Activated T-cell treated with anti-CD3 and anti-CD28 coated beads for 4 hours (primary cell): ENCODE measurements at regions not wholly inside any gene's neighbourhood (a gene's known extent, or its start where the extent isn't known, plus 50 kb on each side); places are given as distances from the start of the nearest gene placed in this dataset.
"Not testable (repeated sequence)": the region's sequence is repeated elsewhere in the genome, so short reads cannot be mapped to it uniquely, and the experiment has no call there.

Source experiments
- DNase-seq: peaks from one replicate; pipeline ENCODE4 v3.0.0-alpha.2; 2020

DNA sequence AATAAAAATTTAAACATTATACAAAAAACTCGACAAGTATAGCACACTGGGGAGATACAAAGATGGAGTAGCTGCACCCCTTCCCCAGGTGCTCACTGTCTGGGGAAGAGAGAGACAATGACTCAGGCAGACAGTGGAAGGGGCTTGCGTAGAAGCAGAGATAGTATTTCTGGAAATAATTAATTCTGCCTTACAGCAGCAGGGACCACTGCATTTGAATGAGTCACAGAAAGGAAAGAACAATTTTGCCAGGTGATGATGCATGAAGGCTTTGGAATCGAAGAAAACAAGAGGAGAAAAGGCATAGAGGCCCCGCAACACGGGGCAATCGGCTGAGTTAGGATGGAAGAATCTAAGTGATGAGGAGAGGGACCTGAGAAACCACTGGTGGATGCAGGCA, 447.4 kb downstream of the EFNB2 start:
- no peak for DNase-seq

DNA sequence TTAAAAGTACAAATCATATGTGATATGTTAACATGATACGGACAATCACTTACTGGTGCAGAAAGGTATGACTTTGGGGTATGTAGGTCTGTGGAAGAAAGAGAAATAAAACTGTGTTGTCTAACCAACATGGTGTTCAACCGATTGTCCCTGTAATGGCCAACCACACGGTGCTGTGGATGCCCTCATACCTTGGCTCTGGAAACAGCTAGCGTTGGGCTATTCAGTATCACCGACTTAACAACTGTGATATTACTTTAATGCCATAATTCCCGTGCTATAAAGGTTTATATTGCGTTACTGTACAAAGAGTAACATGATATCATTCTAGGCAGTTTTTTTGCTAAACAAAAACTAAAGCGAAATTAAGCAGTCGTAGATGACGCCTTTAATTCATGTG, 448.3 kb downstream of the EFNB2 start:
- no peak for DNase-seq

DNA sequence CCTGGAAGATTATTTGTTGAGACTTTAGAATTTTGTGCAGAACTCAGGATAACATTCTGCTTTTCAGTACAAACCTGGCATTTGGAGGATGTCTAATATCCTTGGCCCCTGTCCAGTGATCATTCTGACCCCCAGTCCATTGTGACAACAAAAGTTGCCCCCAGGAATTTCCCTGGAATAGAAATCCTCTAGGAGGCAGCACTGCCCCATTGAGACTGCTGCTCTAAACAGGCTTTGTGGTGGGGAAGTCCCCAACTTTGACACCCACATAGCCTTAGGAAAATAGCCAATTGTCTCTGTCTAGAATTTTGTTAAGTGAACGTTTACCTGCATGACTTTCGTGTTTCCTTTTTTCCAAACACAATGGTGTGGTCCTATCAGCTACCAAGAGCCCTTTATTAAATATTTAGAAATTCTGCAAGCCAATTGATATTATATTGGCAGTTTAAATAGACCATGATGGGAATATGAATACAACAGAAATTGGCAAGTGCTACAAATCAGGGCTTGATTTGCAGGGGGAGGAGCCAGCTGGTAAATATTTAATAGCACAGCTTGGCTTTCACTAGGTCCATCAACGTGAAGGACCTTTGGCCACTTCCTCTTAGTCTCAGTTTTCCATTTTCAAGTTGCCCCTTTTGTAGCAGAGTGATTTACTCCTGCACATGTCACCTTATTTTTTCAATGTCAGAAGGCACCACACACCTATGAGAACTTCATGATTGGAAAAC, 451.7 kb downstream of the EFNB2 start:
- DNase-seq: no peak

DNA sequence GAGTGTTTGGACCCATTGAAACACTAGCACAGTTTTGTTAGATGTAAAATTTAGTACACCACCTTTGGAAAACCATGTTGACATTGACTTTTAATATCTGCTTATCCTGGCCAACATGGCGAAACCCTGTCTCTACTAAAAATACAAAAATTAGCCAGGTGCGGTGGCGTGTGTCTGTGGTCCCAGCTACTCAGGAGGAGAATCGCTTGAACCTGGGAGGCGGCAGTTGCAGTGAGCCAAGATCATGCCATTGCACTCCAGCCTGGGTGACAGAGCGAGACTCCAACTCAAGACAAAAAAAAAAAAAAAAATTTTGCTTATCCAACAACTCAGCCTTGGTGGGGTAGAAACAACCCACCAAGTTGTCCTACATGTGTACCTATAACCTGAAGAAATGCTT, 454.2 kb downstream of the EFNB2 start:
- DNase-seq: not testable (repeated sequence)

DNA sequence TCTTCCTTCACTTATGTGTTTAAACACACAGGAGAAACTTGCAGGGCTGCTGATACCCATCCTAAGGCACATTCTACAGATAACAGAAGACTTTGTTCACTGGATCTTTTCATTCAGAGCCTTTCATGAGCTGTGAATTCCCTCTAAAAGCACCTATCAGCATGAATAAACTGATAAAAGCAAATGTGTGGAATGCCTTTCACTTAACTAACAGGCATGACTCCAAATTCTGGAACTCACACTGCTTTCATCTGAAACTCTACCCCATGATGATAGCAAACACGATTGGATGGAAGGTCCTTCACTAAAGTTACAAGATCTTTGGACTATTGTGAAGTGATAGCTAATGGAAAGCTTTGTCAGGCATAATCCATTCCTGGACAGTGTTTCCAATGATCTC, 457.3 kb downstream of the EFNB2 start:
- DNase-seq: no peak

DNA sequence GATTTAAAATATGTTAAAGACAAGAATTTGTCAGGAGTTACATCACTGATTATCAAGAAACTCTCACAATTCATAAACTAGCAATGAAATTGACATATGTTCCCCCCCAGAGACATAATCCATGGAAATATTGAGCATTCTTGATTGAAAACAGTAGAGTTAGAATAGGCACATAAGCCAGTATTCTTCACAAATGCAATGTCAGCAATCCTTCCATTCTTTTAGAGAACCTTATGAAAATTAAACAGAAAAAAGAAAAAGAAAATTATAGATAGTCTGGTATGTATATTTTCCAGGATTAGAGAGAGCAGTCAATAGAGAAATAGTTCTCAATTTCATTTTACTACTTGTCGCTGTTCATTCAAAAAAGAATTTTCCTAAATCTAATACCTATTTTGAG, 458.4 kb downstream of the EFNB2 start:
- no peak for DNase-seq

DNA sequence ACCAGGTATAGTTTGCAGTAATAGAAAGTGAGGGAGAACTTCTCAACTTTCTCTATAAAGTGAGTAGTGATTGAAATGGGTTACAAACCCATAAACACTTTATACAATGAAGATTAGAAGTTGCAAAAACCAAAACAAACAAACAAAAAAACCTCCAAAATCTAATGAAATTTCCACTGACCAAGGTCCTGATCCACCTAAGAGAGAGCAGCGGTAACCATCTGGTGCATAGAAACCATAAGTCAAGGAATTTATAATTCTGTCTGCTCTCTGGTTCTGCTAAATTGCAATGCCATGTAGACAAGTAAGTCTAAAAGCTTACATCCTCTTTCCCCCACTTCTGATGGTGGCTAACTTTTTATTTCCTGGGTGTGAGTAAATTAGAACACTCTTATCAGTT, 463.4 kb downstream of the EFNB2 start:
- DNase-seq: no peak

DNA sequence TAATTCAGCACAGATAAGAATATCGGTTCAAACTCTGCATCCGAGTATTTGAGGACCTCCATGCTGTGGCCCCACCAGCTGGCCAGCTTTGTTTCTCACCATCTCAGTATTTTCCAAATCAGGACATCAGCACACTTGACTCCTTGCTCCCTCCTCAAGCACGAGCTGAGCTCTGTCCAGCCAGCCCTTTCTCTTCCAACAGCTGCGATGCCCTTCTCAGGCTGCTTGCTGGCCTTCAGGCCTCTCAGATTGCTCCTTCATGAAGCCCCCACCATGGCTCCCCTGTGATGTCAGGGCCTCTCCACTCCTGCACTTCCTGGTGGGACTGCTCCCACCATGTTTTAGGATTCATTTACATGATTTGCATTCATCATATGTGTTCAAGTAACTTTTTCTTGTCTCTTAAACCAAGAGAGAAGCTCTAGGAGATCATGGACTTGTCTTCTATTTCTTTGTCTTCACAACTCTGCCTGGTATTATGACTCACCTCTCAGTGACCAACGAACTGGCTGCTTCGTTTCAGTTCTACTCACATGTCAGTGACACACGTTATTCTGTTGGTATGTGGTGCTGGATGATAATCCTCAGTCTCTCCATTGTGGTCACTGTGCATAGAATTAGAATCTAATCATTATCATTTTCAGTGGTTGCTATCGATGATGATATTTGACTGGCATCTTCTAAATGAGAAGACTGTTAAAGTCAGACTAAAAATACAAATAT, 471.7 kb downstream of the EFNB2 start:
- no peak for DNase-seq

DNA sequence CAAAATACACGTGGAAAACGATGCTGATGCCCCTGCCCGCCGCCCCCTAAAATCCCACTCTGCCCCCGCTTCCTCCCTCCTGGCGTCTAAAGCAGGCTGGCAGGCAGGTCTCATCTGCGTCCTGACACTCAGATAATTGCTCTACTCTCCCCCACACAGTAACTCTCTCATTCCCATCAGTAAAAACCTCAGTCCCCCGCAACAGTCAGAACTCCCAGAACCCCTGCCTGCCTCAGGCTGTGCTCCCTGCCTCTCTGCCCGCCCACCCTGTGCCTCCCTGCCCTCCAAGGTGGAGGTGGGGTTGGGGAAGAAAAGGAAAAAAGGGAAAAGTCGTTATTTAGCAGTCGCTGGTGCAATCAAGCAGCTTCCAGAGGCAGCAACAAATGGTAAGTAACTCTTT, 473.7 kb downstream of the EFNB2 start:
- no peak for DNase-seq

DNA sequence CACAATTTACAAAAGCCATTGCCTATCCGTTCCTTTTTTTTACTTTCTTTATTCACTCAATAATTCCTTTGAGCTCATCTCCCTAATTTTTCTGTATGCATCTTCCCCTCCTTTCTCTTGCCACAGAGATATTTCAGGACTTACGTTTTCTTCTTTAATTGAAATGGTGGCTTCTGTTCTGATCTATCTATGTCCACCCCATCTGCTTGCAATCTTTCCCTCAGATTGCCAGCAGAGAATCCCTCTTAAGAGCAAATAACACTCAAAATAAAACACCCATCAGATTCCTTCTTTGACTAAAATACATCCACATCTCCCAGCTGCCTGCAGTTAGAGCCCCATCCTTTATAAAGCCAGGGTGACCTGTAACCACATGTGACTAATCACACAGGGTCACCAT, 478.6 kb downstream of the EFNB2 start:
- no peak for DNase-seq

DNA sequence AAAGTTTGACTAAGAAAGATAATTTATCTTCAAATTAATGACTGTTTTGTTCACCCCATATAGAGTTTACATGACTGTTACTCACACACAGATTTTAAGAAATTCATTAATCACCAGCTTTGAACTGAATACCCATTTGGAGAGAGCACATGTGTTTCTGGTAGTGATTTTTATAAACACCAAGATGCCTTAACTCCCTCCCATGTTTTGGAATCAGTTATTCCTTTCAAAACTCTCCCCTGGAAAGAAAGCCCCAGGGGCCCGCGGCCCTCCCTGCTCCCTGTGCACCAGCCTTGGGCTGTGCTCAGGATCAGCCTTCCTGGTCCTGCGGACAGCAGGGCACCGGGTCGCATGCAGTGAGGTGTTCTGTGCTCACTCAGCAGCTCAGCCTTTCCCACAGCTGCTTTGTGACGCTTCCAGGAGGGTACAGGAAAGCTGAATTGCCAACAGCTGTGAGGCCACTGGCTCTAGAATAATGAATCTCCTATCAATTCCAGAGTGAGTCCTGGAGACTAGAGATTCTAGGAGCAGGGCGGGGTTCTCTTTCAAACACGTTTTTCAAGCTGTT, 483.2 kb downstream of the EFNB2 start:
- DNase-seq: no peak

DNA sequence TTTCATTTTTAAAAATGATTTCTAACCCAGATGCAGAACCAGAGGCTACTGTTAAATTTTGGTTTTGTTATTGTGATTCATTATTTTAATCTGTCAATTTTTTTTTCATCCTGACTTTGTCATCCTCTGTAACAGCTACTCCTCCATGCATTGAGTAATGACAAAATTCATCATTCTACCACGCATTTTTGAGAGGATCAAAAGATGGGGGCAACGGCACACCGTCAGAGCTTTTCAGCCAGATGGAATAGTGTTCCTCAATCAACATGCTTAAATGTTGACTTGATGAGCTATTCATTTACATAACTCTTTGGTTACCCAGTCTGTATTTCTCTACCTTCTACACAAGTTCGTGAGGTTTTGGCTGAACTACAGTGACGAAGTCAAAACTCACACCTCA, 486.3 kb downstream of the EFNB2 start:
- DNase-seq: no peak

DNA sequence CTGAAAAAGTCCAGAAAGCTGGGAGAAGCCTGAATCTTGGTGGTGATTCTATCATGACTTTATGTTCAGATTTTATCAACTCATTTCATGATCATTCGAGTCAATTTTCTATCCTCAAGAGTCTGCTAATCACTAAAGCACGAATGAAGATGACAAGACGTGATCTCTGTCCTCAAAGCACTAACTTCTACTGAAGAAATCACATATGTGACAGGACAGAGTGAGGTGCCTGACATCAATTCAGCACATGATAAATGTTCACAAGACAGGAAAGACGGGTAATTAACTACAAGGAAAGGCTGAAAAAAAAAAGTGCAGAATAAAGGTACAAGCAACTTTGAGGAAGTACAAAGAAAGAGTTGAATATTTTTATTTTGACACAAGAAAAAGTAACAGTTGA, 487.1 kb downstream of the EFNB2 start:
- no peak for DNase-seq

DNA sequence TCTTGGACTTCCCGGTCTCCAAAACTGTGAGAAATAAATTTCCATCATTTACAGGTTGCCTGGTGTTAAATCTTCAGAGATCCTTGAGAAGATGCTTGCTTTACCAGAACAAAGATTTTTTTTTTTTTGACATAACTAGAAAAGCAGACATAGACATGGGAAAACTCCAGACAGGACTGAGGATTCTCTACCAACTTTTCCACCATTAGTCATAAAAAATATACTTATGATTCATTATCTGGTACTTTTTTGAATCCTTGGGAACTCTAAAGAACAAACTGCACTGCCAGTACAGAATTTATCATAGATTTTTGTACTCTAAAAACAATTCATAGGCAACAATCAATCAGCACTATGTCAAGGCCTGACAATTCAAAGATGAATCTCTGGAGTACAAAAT, 487.6 kb downstream of the EFNB2 start:
- no peak for DNase-seq

DNA sequence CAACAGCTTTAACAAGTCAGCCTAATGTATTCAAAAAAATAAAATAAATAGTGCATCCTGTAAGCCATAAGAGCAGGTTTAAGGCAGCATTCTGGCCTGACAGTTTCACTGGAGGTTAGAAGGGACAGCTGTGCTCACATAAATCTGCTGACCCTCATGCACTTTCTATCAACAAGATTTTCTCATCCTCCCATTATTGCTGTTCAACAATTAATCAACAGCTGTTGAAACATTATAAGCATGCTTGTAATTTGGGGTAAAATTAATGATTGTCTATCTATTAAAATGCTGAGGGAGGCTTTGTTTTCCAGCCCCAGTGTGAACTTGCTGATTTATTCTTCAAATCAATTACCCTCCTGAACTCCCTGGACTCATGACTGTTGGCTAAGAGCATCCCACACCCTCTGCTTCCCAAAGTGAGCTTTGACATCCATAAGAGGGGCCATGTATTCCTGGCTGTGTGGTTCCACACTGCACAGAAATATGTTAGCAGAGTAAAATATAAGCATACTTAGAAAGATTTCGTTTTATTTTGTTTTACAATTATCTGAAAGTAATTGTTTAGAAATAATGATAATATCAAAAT, 492.4 kb downstream of the EFNB2 start:
- no peak for DNase-seq

DNA sequence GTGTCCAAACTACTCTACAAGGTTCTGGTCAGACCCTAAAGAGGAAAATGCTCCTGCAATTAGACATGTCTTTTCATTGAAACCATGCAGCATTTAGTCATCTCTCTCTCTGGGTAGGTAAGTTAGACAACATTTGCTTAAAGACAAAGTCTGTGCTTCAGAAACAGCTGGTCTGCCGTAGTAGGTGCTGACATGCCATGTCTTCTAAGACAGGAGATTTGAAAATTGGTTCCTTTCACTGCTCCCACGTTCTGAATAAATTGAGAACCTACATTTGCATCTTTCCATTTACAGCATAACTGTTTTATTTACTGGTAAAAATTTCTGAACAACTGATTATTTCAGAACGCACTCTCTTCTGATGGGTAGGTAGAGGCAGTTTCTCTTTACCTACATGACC, 494.0 kb downstream of the EFNB2 start:
- no peak for DNase-seq

DNA sequence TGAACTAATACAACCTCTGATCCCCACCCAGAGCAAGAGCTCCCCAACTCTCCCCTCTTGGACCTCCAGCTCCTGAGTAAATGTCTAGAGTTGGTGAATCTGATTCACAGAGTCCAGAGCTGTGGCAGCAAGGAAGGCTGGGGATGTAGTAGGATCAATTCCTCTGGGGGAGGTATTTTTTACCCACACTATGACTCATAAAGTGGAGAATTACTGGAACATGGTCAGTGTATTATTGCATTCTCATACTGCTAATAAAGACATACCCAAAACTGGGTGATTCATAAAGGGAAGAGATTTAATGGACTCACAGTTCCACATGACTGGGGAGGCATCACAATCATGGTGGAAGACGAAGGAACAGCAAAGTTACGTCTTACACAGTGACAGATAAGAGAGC, 496.7 kb downstream of the EFNB2 start:
- DNase-seq: no peak

DNA sequence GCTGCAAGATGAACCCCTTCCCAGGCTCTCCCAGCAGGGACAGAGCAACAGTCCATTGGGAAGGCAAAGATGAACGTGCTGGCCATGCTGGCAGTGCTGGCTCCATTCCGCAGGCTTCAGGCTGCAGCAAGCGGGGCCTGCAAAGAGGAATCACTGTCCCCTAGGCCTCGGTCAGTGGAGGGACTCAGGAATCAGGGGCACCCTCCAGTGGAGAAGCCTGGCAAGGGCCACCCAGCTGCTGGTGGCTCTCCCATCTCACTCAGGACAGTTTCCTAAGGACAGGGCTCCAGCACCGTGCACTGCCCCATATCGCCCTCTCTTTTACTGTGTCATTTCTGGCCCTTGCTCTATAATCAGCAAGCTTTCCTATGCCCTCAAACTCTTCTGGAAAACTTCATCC, 498.6 kb downstream of the EFNB2 start:
- no peak for DNase-seq

DNA sequence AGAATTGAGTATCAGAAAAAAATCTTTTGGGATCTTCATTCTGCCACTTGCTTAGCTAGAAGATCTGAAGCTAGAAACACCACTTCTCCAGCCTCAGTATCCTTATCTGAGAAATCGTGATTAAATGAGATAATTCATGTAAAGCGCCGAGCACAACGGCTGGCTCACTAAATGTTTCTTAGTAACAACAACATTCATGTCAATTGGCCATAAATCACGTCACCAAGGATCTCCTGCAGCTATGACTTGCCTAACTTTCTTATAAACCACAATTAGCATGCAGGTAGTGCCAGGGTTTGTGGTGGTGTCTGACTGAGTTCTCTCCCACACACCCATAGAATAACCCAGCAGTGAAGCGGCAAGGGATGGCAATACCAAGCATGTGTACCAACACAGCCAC, 501.3 kb downstream of the EFNB2 start:
- no peak for DNase-seq

DNA sequence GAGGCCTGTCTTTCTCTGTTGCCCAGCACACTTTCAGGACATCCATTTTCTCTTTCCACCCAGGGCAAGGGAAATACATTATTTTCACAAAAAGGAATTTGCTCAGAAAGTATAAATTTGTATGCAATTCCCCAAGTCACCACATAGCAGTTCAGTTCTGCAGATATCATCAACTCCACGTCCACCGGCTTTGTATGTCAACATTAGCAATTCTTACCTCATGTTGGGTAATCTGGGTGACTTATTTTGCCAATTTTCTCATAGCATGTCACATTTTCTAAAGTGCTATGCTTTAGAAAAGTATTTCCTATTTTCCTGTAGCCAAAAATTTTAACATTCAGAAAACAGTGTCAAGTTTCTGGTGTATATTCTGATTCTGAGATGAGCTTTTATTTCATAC, 501.8 kb downstream of the EFNB2 start:
- no peak for DNase-seq

DNA sequence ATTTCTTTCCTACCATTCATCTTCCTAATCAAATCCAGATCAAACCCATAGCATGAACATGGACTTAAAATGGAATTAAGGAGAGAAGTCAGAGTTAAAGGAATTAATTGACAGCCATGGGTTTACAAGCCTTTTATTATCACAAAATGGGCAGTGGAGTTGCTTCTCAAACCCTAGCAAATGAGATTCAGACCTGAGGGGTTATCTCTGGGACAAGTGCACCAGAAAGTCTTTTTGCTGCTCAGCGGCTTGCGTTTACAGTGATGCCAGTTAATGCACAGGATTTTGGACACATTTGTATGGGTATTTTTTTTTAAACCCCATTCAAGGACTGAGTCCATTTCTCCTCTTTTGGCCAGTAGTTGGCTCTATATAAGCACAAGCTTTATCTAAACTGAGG, 503.0 kb downstream of the EFNB2 start:
- no peak for DNase-seq

DNA sequence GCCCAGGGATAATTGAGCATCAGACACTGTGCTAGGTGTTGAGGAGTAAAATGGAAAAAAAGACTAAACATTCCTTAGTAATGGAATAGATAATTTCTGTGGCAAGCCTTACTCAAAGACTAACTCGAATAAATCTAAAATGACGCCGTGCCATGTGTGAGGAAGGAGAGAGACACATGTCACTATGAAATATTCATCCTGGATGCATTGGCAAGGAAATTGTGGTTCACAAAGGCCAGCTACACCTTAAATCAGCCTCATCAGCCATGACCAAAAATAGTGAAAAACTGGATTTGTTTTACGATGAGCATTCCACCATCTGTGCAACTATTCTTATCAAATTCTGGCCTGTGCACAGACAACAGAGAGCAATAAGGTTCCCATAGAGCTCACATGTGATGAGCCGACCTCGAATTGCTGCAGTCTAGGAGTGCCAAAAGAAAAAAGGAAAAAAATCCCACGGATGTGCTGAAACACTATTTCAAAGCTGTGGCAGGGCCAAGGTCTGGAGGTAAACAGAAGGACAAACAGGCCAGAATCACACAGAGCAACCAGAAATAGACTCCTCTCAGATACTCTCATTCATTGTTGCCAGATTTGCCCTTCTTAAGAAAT, 505.7 kb downstream of the EFNB2 start:
- DNase-seq: no peak

DNA sequence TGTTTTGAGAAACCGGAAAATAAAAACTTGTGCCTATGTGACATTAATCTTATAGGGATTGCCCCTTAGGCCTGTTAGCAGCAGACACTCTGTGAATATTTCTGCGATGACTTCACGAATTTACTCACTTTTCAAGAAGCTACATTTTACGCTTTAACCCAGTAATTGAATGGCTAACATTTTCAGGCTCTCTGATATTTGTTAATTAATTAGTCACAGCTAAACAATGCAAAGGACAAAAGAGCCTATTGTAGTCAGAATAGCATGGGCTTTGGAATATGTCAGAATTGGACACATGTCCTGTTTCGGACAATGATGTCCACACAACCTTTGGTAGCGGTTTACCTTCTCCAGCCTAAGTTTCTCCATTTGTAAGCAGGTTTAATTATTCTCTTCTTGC, 506.6 kb downstream of the EFNB2 start:
- DNase-seq: no peak

DNA sequence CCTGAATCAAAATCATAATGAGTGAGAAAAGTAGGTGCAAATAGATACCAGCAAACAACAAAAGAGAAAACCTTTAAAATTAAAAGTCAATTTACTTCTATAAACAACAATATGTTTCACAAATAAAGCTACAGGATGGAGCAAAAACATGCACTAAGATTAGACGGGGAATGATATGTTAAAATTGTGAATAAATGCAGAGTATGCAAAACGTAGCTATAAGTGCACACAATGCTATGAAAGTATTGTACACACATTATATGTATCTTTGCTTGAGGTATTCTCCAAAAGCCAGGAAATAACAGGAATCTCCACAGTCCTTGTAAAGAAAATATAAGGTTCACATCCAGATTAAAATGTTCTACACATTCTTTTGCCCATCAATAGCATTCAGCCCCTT, 523.9 kb downstream of the EFNB2 start:
- DNase-seq: no peak
